ENCODE measurements at regions not wholly inside any gene's neighbourhood (a gene's known extent, or its start where the extent isn't known, plus 50 kb on each side); places are given as distances from the start of the nearest gene placed in this dataset.
"Not testable (repeated sequence)": the region's sequence is repeated elsewhere in the genome, so short reads cannot be mapped to it uniquely, and the experiment has no call there.

DNA sequence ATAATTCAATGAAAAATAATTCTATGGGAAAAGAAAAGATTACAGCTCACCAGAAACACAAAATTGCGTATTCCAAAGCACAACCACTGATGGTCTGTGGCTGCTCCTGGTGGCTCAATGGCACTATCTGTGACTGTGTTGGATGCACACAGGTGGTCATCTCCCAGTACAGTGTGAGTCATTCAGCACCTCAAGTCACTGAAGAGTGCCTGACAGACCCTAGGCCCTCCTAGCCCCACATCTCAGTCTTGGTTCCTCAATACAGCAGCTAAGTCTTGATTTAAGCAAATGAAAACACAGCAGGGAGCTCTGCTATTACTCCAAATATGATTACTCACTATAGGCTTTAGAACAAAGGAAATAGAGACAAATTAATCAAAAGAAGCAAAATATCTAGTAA lies 233.4 kb upstream of the FRG1 start:
- TF ChIP-seq, protein P1, sequence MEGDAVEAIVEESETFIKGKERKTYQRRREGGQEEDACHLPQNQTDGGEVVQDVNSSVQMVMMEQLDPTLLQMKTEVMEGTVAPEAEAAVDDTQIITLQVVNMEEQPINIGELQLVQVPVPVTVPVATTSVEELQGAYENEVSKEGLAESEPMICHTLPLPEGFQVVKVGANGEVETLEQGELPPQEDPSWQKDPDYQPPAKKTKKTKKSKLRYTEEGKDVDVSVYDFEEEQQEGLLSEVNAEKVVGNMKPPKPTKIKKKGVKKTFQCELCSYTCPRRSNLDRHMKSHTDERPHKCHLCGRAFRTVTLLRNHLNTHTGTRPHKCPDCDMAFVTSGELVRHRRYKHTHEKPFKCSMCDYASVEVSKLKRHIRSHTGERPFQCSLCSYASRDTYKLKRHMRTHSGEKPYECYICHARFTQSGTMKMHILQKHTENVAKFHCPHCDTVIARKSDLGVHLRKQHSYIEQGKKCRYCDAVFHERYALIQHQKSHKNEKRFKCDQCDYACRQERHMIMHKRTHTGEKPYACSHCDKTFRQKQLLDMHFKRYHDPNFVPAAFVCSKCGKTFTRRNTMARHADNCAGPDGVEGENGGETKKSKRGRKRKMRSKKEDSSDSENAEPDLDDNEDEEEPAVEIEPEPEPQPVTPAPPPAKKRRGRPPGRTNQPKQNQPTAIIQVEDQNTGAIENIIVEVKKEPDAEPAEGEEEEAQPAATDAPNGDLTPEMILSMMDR (tag by site-specific recombination; IDR thresholded peaks at IDR 0.05), result not testable (repeated sequence)
- not testable (repeated sequence) for TF ChIP-seq ZNF629 (tag by site-specific recombination; IDR thresholded peaks at IDR 0.05); ZNF433 (tag by site-specific recombination; IDR thresholded peaks at IDR 0.05; ENCODE audit: low read depth); ZNF785 (tag by site-specific recombination; IDR thresholded peaks at IDR 0.05)
